Endometrial microvascular endothelial cells (primary cell): ENCODE measurements at regions not wholly inside any gene's neighbourhood (a gene's known extent, or its start where the extent isn't known, plus 50 kb on each side); places are given as distances from the start of the nearest gene placed in this dataset.

Experiments used
- in situ Hi-C: cut with HindIII; loops from 2 replicates; pipeline ENCODE4 v1.10.0; 2017; ENCODE audit warnings: low sequenced_read_pairs, low pct_unique_long_range_greater_than_20kb; ENCODE audit errors: inconsistent ontology term

DNA sequence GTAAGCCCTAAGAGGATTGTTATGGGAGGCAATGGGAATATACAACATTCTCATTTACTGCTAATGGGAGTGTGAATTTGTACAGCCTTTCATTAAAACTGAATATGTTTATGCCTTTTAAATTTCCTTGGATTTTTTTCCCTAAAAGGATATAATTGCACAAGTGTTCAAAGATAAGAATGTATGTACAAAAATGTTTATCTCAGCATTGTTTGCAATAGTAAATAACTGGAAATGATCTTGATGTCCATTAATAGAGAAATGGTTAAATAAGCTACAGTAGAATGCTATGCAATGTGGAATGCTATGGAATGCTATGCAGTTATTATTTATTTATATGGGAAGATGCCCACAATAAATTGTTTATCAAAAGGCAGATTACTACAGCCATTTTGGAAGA lies 62.5 kb upstream of the SLC38A2 start:
- in situ Hi-C loops, result loop anchor here (10.0 kb wide), 1 partner anchor 70 kb away; no protein-coding TSS in a partner anchor

DNA sequence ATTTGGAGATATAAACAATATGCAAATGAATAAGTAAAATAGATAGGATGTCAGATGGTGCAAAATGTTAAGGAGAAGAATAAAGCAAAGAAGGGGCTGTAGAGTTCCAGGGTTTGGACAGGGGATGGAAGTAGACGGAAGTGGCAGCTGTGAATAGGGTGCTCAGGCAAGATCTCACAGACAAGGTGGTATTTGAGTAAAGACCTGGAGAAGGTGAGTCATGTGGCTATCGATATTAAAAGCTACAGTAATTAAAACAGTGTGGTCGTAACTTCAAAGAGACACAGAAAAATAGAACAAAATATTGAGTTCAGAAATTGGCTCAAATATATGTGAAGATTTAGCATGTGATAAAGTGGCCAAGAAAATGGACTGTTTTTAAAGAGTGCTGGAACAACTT lies 61.3 kb upstream of the SLC38A2 start:
- in situ Hi-C loops, result loop anchor here (10.0 kb wide), 1 partner anchor 69 kb away; no protein-coding TSS in a partner anchor

DNA sequence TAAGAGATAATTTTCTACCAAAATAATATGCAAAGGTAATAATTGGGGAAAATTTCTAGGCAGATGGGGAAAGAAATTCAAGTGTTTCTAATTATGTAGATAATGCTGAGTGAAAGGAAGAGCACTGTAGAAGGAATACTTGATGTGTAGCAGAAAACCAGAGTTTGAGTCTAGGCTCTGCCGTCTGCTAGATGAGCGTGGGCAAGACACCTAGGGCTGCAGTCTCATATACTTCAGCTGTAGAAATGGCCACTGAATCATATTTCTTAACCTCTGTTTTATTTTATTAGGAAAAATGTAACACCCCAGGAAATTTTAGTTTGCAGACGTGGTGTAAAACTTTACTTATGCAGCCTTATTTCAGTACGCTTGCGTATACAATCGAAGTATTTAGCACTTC lies 59.8 kb upstream of the SLC38A2 start:
- in situ Hi-C loops, result loop anchor here (10.0 kb wide), 1 partner anchor 68 kb away; no protein-coding TSS in a partner anchor

DNA sequence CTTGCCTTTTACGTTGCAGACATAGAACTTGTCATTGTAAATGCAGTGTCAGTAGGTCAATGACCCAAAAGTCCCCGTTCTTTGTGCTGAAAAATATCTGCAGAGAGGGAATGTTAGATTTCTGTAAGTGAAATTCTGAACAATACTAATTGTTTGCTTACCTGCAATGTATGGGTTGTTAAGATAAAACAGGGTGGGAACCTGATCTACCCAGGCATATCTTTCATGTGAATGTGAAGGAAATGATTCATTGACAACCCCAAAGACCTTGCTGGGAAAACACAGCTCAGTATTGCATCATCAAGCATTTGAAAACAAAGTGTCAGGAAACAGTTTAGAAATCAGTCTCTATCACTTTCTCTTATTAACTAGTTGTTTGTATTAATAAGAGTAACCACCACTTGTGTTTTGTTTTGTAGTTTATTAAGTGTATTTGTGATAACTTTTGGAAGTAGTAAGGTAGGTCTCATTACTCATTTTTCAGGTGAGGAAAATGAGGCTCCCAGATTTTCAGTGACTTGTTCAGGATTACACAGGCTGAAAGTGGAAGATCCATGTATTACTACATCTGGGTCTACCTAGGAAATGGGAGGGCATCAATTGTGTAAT lies 57.9 kb upstream of the SLC38A2 start:
- in situ Hi-C loops, result loop anchor here (10.0 kb wide), 1 partner anchor 66 kb away; no protein-coding TSS in a partner anchor
